Jurkat, Clone E6-1 (cell line): ENCODE measurements at regions not wholly inside any gene's neighbourhood (a gene's known extent, or its start where the extent isn't known, plus 50 kb on each side); places are given as distances from the start of the nearest gene placed in this dataset.

Experiments used
- DNase-seq: peaks from one replicate; pipeline ENCODE4 v3.0.0-alpha.2; 2011; ENCODE audit warnings: low read depth, low spot score
- H3K4me3 ChIP-seq: 2 replicates; pipeline ENCODE4 v1.5.1; 2011; ENCODE audit warnings: mild to moderate bottlenecking, low read length, control low read depth, moderate library complexity

- no peak overlapping the region for H3K4me3 ChIP-seq
- no peak for DNase-seq
These were observed 185.6 kb upstream of the HNRNPA3 start for GRCh38 chr2:177026956-177027355.

DNA sequence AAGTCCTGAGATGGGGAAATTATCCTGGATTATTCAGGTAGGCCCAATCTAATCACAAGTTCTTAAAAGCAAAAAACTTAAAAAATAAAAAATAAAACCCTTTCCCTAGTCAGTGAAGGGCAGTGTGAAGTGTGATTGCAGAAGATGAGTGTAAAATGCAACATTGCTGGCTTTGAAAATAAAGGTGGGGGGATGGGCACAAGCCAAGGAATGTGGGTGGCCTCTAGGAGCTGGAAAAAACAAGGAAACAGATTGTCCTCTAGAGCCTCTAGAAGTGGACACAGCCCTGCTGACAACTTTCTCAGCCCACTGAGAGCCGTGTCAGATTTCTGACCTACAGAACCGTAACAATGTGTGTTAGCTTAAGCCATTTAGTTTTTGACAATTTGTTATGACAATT is 184.3 kb upstream of the HNRNPA3 start:
- H3K4me3 ChIP-seq: no peak overlapping the region
- DNase-seq: no peak

DNA sequence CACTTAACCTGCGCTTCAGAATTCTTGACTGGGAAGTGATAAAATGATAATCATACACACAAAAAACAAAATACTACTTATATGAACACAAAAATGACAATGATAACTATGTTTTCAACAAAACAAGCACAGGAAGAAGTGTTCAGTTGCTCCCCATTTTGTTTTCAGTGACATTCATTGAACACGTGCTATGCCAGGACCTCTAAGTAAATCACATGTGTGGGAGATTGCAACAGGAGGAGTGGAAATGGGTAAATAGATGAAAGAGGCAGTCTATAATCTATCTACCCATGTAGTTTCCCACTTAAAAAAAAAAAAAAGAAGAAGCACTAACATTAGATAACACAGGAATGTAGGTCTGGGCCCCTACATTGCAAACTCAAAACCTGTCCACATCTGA is 183.5 kb upstream of the HNRNPA3 start:
- DNase-seq: no peak
- no peak overlapping the region for H3K4me3 ChIP-seq

GRCh38 chr2:177029501-177029900 is 183.1 kb upstream of the HNRNPA3 start:
- H3K4me3 ChIP-seq: no peak overlapping the region
- DNase-seq: no peak

DNA sequence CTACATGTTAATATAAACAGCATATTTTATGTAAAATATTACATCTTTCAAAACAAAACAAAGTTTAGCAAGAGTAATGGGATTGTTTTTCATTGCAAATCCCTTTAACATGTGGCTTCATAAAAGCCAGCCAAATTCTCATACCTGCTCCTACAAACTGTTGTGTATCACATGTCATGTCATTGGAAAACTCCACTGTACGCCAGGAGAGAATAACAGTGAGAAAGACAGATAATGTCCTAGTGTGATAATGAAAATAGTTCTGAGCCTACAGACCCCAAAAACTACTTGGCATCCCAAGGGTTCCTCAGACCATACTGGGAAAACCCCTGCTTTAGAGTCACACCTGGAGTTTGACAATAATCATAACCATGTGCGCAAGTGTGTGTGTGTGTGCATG is 182.7 kb upstream of the HNRNPA3 start:
- H3K4me3 ChIP-seq: no peak overlapping the region
- no peak for DNase-seq

DNA sequence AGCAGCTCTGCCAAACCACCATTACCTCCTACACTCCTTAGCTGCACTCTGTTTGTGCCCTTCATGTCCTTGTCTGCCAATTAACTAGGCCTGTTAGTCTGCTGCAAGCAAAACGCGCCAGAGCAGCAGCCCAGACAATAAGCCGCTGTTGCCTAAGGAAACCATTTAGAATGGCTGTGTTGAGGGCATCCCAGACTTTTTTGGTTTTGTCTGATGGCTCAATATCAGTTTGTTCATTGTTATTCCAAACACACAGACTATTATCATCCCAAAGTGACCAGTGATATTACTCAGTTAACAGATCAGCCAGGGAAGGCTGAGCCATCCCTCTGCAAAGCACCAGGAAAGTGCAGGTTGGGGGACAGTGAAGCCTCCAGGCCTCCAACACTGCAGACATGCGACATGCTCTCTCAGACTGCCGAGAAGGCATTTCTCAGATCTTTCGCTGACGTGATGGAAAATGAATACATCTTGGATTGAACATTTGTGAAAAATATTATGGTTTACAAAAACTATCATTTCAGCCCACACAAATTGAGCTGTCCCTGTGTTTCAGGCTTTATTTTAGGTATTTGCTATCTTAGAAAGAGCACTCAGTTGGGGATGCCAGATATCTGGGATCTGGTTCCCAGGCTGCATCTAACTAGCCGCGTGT is 182.0 kb upstream of the HNRNPA3 start:
- H3K4me3 ChIP-seq: no peak overlapping the region
- DNase-seq: no peak

- no peak overlapping the region for H3K4me3 ChIP-seq
- no peak for DNase-seq
These were observed 181.0 kb upstream of the HNRNPA3 start for GRCh38 chr2:177031438-177032180.

DNA sequence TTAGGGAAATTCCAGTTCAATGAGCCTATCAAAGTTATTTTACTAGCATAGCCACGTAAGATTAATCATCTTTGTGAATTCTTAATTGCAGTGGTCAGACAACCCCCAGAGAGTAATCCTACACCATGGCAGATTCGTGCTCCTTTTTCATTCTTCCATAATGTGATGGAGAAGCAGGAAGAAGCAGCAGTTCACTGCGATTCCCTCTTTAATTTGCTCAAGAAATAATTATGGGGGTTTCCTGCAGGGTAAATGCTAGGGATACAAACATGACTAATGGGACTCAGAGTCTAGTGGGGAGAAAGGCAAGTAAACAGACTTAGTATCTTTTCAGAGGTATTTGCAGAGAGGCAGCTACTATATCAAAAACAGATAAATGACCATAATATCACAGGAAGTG is 175.8 kb upstream of the HNRNPA3 start:
- DNase-seq: no peak

GRCh38 chr2:177037569-177037968 is 175.0 kb upstream of the HNRNPA3 start:
- no peak overlapping the region for H3K4me3 ChIP-seq
- no peak for DNase-seq

More for the DNA sequence above, 175.8 kb upstream of the HNRNPA3 start:
- H3K4me3 ChIP-seq: no peak overlapping the region

DNA sequence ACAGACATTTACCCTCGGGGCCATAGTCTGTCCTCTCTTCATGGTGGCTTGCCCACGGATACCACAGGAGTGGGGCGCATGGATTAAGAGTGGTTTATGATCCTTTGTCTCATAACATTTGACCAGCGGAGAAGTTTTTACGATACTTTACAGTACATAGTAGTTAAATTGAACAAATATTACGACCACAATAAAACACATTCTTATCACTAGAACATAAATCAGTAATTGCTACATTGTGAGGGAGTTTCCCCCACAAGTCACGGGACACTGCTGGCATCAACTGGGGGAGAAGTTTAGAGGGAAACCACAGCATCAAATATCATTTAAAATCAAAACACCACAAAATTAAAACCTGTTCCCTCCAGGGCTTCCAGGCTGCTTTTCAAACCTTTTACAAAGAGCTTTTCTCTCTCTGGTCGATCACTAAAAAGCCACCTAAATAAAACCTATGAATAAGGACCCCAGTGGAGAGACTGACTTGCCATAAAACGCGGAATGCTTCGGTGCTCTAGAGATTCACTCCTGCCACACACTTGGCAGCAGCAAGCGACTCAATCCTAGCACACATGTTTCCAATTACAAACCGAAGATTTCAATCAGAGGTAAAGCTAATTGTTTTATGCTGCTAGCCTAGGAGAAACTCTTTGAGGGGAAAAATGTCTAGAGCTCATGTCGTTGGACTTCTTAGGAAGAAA is 173.7 kb upstream of the HNRNPA3 start:
- H3K4me3 ChIP-seq: no peak overlapping the region
- DNase-seq: no peak

DNA sequence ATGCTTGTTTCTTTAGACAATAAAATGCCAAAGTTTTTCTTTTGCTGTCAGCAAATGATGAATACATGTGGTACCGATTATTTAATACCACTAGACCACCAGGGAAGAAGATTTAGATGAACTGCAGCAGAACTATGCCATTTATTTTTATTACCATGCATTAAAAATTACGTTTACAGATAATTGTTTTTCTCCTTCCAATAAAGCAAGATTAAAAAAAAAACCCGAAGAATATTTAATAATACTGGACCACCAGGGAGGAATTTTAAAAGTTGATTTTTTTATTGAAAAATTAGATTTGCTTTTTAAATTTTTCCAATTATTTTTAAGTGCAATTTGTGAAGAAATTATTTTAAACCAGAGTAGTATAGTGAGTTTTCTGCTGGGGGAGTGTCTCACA is 170.3 kb upstream of the HNRNPA3 start:
- no peak overlapping the region for H3K4me3 ChIP-seq
- no peak for DNase-seq

DNA sequence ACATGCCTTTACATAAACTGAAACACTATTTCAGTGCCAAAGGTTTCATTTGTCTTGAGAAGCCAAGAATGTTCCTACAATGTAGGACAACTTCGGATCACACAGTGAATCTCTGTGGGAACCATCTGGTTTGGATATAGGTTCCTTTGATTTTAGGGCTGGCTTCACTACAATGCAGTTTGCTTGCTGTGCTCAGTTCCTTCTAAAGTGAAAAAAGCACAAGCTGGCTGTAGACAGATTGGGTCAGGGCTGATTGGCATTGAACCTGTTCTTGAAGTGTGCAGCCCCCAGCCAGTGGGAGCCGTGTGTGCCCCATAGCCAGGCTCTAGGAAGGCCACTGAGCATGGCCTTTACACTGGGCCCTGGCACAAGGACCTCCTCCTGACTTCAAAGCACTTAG is 167.9 kb upstream of the HNRNPA3 start:
- H3K4me3 ChIP-seq: no peak overlapping the region
- DNase-seq: no peak

GRCh38 chr2:177048981-177049380 is 163.6 kb upstream of the HNRNPA3 start:
- no peak overlapping the region for H3K4me3 ChIP-seq
- DNase-seq: no peak

DNA sequence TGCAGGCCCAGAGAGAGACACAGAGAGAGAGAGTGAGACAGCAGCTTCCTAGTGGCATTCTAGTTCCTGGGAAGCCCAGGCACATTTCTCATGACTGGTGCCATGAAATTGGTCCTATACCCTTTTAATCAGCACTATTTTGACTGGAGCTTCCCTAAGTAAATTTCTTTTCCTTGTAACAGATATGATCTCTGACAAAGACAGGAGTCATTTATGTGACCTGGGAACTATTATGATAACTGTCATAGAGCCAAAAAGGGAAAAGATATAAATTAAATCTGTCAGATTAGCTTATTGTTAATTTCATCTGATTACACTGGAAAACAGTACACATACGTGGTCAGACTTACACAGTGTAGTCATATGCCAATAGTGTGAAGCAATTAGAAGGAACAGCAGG is 161.3 kb upstream of the HNRNPA3 start:
- H3K4me3 ChIP-seq: no peak overlapping the region
- DNase-seq: no peak

DNA sequence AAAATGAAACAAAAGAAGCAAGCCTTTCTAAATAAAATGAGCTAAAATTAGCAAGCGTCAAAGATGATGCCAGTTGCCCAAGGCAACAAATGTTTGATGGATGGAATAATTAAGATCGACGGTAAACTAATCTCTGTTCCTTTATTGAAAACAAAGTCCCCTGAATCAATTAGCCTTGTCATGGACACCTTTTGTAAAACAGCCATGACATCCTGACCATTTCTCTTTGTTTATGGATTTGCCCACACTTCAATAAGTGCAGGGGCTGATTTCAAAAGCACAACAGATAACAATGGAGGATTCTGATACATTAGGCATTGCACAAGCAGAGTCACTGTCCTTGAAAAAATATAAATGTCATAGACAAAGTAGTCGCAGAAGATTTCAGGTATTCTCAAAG is 160.1 kb upstream of the HNRNPA3 start:
- no peak for DNase-seq
- H3K4me3 ChIP-seq: no peak overlapping the region

- no peak for DNase-seq
- H3K4me3 ChIP-seq: no peak overlapping the region
These were observed 159.6 kb upstream of the HNRNPA3 start for GRCh38 chr2:177053038-177053437.

DNA sequence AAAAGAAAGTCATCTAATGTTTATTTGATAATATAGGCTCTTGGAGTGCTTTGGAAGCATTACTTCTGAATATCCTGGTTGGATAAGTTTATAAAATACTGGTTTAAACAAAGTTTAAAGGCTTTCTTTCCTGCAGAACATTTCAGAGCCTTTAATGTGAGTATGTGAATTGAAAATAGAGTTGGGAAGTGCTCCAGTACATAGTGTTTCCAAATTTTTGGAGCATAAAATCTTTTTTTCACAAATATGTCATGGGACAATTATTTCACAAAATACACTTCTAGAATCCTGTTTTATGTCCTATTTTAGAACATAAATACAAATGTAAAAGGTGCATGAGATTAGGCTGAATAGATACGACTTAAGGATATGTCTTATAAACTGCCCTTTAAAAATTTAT is 158.9 kb upstream of the HNRNPA3 start:
- no peak overlapping the region for H3K4me3 ChIP-seq
- DNase-seq: no peak

- H3K4me3 ChIP-seq: no peak overlapping the region
- DNase-seq: no peak
These were observed 156.1 kb upstream of the HNRNPA3 start for GRCh38 chr2:177056481-177056929.

GRCh38 chr2:177058747-177059146 is 153.8 kb upstream of the HNRNPA3 start:
- no peak overlapping the region for H3K4me3 ChIP-seq

GRCh38 chr2:177059293-177059692 is 153.3 kb upstream of the HNRNPA3 start:
- DNase-seq: no peak

More at GRCh38 chr2:177058747-177059146, 153.8 kb upstream of the HNRNPA3 start:
- no peak for DNase-seq

More at GRCh38 chr2:177059293-177059692, 153.3 kb upstream of the HNRNPA3 start:
- no peak overlapping the region for H3K4me3 ChIP-seq
